ENCODE measurements at regions not wholly inside any gene's neighbourhood (a gene's known extent, or its start where the extent isn't known, plus 50 kb on each side); places are given as distances from the start of the nearest gene placed in this dataset.
A peak's percentile ranks its signal among the peaks of the same experiment; 100 is the strongest.

- TF ChIP-seq CTCF (IDR thresholded peaks at IDR 0.05) (peak; percentile 77), ZFX (IDR thresholded peaks at IDR 0.05; ENCODE audit: borderline replicate concordance) (no peak)
Observed at GRCh38 chr7:118352867-118353453, 128.5 kb downstream of the ANKRD7 start.

Data from 22Rv1 (cell line).